ENCODE measurements at regions not wholly inside any gene's neighbourhood (a gene's known extent, or its start where the extent isn't known, plus 50 kb on each side); places are given as distances from the start of the nearest gene placed in this dataset.

DNA sequence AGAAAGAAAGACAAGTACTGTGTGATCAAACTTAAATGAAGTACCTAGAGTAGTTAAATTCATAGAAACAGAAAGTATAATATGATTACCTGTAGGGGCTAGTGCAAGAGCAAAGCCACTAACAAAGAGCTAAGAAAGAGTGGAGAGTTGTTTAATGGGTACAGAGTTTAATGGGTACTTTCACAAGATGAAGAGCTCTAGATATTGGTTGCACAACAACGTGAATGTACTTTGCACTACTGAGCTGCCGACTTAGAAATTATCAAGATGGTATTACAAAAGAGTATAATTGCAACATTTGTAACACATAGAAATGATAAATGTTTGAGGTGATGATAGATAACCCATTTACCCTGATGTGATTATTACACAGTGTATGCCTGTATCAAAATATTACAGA lies 140.3 kb upstream of the GPC6 start:
- peaks cover 0 to 3% (median 0%) of the 10 kb centered on the region in 4 donors for H3K9me3 ChIP-seq (ENCODE audit: control insufficient read depth in 4 of 4, insufficient read depth in 3 of 4, low read length in 3 of 4)
- TF ChIP-seq, protein P1, sequence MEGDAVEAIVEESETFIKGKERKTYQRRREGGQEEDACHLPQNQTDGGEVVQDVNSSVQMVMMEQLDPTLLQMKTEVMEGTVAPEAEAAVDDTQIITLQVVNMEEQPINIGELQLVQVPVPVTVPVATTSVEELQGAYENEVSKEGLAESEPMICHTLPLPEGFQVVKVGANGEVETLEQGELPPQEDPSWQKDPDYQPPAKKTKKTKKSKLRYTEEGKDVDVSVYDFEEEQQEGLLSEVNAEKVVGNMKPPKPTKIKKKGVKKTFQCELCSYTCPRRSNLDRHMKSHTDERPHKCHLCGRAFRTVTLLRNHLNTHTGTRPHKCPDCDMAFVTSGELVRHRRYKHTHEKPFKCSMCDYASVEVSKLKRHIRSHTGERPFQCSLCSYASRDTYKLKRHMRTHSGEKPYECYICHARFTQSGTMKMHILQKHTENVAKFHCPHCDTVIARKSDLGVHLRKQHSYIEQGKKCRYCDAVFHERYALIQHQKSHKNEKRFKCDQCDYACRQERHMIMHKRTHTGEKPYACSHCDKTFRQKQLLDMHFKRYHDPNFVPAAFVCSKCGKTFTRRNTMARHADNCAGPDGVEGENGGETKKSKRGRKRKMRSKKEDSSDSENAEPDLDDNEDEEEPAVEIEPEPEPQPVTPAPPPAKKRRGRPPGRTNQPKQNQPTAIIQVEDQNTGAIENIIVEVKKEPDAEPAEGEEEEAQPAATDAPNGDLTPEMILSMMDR (IDR thresholded peaks at IDR 0.05; ENCODE audit: control extremely low read depth, extremely low read depth): no peak
- H3K4me3 ChIP-seq: no peak overlapping the region
- DNase-seq: no peak
- H3K9ac ChIP-seq (ENCODE audit: insufficient read depth in 1 of 2, low read length in 2 of 2): no peak overlapping the region
- H3K27me3 ChIP-seq (ENCODE audit: control insufficient read depth in 3 of 3, insufficient read depth in 3 of 3, low read length in 2 of 3): no peaks in the 10 kb centered on the region
- H3K27ac ChIP-seq (ENCODE audit: low read depth in 1 of 2, low read length in 1 of 2): no peak overlapping the region
- WGBS, 2 donors: 63 to 69% methylated on average over 2 of the region's 2 CpGs
- no peaks in the 10 kb centered on the region for H3K4me1 ChIP-seq (ENCODE audit: control insufficient read depth in 5 of 5, insufficient read depth in 5 of 5, low read length in 5 of 5)
- ATAC-seq (ENCODE audit: insufficient read depth, low FRiP score): no peak
- H3K36me3 ChIP-seq (ENCODE audit: control insufficient read depth in 4 of 4, insufficient read depth in 4 of 4, low read length in 4 of 4): no peaks in the 10 kb centered on the region

DNA sequence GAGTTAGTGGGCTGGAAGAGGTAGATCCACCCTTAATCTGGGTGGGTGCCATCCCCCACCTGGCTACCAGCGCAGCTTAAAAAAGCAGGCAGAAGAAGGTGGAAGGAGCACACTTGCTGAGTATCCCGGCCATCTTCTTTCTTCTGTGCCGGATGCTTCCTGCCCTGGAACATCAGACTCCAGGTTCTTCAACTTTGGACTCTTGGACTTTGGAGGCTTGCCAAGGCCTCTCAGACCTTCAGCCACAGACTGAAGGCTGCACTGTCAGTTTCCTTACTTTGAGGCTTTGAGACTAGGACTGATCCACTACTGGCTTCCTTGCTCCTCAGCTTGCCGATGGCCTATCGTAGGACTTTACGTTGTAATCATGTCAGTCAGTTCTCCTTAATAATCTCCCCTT lies 127.6 kb upstream of the GPC6 start:
- H3K27me3 ChIP-seq (ENCODE audit: control insufficient read depth in 3 of 3, insufficient read depth in 3 of 3, low read length in 2 of 3): no peaks in the 10 kb centered on the region
- DNase-seq (no peak), ATAC-seq (ENCODE audit: insufficient read depth, low FRiP score) (no peak)
- peaks cover 0 to 7% (median 0%) of the 10 kb centered on the region in 4 donors for H3K9me3 ChIP-seq (ENCODE audit: control insufficient read depth in 4 of 4, insufficient read depth in 3 of 4, low read length in 3 of 4)
- H3K4me3 ChIP-seq: no peak overlapping the region
- 91 to 96% methylated on average over 6 of the region's 6 CpGs for WGBS, 2 donors
- TF ChIP-seq, protein P1 (IDR thresholded peaks at IDR 0.05; ENCODE audit: control extremely low read depth, extremely low read depth): no peak
- H3K9ac ChIP-seq (ENCODE audit: insufficient read depth in 1 of 2, low read length in 2 of 2): no peak overlapping the region
- no peaks in the 10 kb centered on the region for H3K36me3 ChIP-seq (ENCODE audit: control insufficient read depth in 4 of 4, insufficient read depth in 4 of 4, low read length in 4 of 4)
- no peak overlapping the region for H3K27ac ChIP-seq (ENCODE audit: low read depth in 1 of 2, low read length in 1 of 2)
- no peaks in the 10 kb centered on the region for H3K4me1 ChIP-seq (ENCODE audit: control insufficient read depth in 5 of 5, insufficient read depth in 5 of 5, low read length in 5 of 5)

DNA sequence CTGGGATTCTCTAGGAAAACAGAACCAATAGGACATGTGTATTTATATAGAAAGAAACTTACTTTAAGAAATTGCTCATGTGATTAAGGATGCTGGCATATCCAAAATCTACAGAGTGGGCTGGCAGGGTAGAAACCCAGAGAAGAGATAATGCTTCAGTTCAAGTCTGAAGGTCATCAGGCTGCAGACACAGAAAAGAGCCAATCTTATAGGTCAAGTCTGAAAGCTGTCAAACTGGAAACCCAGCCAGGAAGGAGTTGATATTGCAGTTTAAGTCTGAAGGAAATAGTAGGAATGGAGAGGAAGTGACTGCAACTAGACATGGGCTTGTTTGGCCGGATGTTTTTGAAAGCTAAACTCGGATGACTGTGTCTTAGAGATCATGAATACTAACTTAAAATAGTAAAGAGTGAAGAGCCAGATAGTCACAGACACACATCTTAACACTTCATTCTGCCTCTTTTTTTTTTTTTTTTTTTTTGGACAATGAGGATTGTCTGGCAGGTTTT lies 125.3 kb upstream of the GPC6 start:
- DNase-seq (peak in 1 of 3 donors; percentile 38), ATAC-seq (ENCODE audit: insufficient read depth, low FRiP score) (no peak)
- Histone ChIP-seq H3K36me3 (ENCODE audit: control insufficient read depth in 4 of 4, insufficient read depth in 4 of 4, low read length in 4 of 4) (no peaks in the 10 kb centered on the region), H3K4me1 (ENCODE audit: control insufficient read depth in 5 of 5, insufficient read depth in 5 of 5, low read length in 5 of 5) (no peaks in the 10 kb centered on the region), H3K9ac (ENCODE audit: insufficient read depth in 1 of 2, low read length in 2 of 2) (no peak overlapping the region), H3K27me3 (ENCODE audit: control insufficient read depth in 3 of 3, insufficient read depth in 3 of 3, low read length in 2 of 3) (no peaks in the 10 kb centered on the region), H3K9me3 (ENCODE audit: control insufficient read depth in 4 of 4, insufficient read depth in 3 of 4, low read length in 3 of 4) (peaks cover 0 to 3% (median 0%) of the 10 kb centered on the region in 4 donors), H3K27ac (ENCODE audit: low read depth in 1 of 2, low read length in 1 of 2) (no peak overlapping the region), H3K4me3 (no peak overlapping the region)
- WGBS, 2 donors: 44 to 52% methylated on average over 2 of the region's 2 CpGs
- TF ChIP-seq, protein P1 (IDR thresholded peaks at IDR 0.05; ENCODE audit: control extremely low read depth, extremely low read depth): no peak

DNA sequence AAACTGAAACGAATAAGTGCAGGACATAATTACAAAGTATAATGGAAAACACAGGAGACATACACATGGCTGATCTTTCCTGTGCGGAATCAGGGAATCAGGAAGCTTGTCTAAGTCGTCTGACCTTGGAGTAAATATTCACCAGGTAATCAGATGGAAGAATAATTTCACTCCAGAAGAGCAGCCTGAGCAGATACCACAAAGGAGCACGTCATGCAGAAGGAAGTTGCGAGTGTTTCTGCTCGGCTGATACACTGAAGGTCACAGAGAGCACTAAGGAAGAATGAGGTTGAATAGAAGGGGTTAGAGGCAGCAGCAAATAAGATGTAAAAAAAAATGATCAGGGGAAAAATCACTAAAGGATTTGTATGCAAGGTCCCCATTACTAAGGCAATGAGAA lies 122.3 kb upstream of the GPC6 start:
- Histone ChIP-seq H3K27me3 (ENCODE audit: control insufficient read depth in 3 of 3, insufficient read depth in 3 of 3, low read length in 2 of 3) (no peaks in the 10 kb centered on the region), H3K9me3 (ENCODE audit: control insufficient read depth in 4 of 4, insufficient read depth in 3 of 4, low read length in 3 of 4) (peaks cover 0 to 3% (median 0%) of the 10 kb centered on the region in 4 donors), H3K27ac (ENCODE audit: low read depth in 1 of 2, low read length in 1 of 2) (no peak overlapping the region), H3K36me3 (ENCODE audit: control insufficient read depth in 4 of 4, insufficient read depth in 4 of 4, low read length in 4 of 4) (no peaks in the 10 kb centered on the region), H3K9ac (ENCODE audit: insufficient read depth in 1 of 2, low read length in 2 of 2) (no peak overlapping the region), H3K4me1 (ENCODE audit: control insufficient read depth in 5 of 5, insufficient read depth in 5 of 5, low read length in 5 of 5) (peaks cover 0 to 10% (median 0%) of the 10 kb centered on the region in 5 donors), H3K4me3 (no peak overlapping the region)
- ATAC-seq (ENCODE audit: insufficient read depth, low FRiP score): no peak
- TF ChIP-seq, protein P1 (IDR thresholded peaks at IDR 0.05; ENCODE audit: control extremely low read depth, extremely low read depth): no peak
- WGBS, 2 donors: 70 to 76% methylated on average over 6 of the region's 6 CpGs
- no peak for DNase-seq
